Activated T-helper 9 cell treated with anti-CD3 and anti-CD28 coated beads, Interleukin-2, amount 50 U/mL, for 16 hours (primary cell): ENCODE measurements at regions not wholly inside any gene's neighbourhood (a gene's known extent, or its start where the extent isn't known, plus 50 kb on each side); places are given as distances from the start of the nearest gene placed in this dataset.
"Not testable (repeated sequence)": the region's sequence is repeated elsewhere in the genome, so short reads cannot be mapped to it uniquely, and the experiment has no call there.

Experiments
- DNase-seq: peaks from one replicate; pipeline ENCODE4 v3.0.0-alpha.2; 2020; ENCODE audit warnings: low read depth

- DNase-seq = no peak
These were observed 95.4 kb upstream of the GALNT18 start for GRCh38 chr11:11717064-11717725.

- not testable (repeated sequence) for DNase-seq
These were observed 93.3 kb upstream of the GALNT18 start for GRCh38 chr11:11715075-11715474.

GRCh38 chr11:11710556-11710955 lies 88.8 kb upstream of the GALNT18 start:
- no peak for DNase-seq

- no peak for DNase-seq
These were observed 87.8 kb upstream of the GALNT18 start for GRCh38 chr11:11709447-11710239.

- DNase-seq = no peak
These were observed 86.5 kb upstream of the GALNT18 start for GRCh38 chr11:11708256-11708655.

GRCh38 chr11:11706028-11706427 lies 84.2 kb upstream of the GALNT18 start:
- no peak for DNase-seq

GRCh38 chr11:11703885-11704284 lies 82.1 kb upstream of the GALNT18 start:
- no peak for DNase-seq

GRCh38 chr11:11701070-11701469 lies 79.3 kb upstream of the GALNT18 start:
- DNase-seq = no peak

GRCh38 chr11:11697796-11698195 lies 76.0 kb upstream of the GALNT18 start:
- no peak for DNase-seq

GRCh38 chr11:11691296-11692151 lies 69.7 kb upstream of the GALNT18 start:
- DNase-seq = no peak

- DNase-seq = no peak
These were observed 59.7 kb upstream of the GALNT18 start for GRCh38 chr11:11681536-11681935.

GRCh38 chr11:11677672-11678356 lies 56.0 kb upstream of the GALNT18 start:
- no peak for DNase-seq

GRCh38 chr11:11675671-11676181 lies 53.9 kb upstream of the GALNT18 start:
- no peak for DNase-seq

- DNase-seq = no peak
These were observed 51.0 kb upstream of the GALNT18 start for GRCh38 chr11:11672789-11673188.

GRCh38 chr11:11672101-11672500 lies 50.3 kb upstream of the GALNT18 start:
- no peak for DNase-seq
